IMR-90 (cell line): ENCODE measurements at regions not wholly inside any gene's neighbourhood (a gene's known extent, or its start where the extent isn't known, plus 50 kb on each side); places are given as distances from the start of the nearest gene placed in this dataset.

Source experiments
- ATAC-seq: fragments of 200-7000 bp; cut with Tn5 transposase; 2 replicates; pipeline ENCODE4 v1.9.1; 2020; ENCODE audit warnings: low read depth, mild to moderate bottlenecking, moderate library complexity
- BruUV-seq: library from RNA; stranded (reverse); fragments of 400-500 nt; replicated peaks from 2 replicates; lab custom pipeline; 2021; lab: Mats Ljungman, UMichigan
- CTCF ChIA-PET: fragments of 300-600 bp; formaldehyde crosslinking; extraction: SDS; loops from one replicate; lab custom pipeline; 2021; ENCODE audit warnings: antibody characterized with exemption; lab: Yijun Ruan, JAX
- POLR2A ChIA-PET: fragments of 300-600 bp; sonication (Branson Sonifier 250); formaldehyde crosslinking; loops from one replicate; lab custom pipeline; 2022; ENCODE audit warnings: antibody characterized with exemption; ENCODE audit not compliant: unreplicated experiment; lab: Charles Lee
- DNase-seq: peaks from one replicate; pipeline ENCODE4 v3.0.0; 2013
- H2AFZ ChIP-seq: replicated peaks from 2 replicates; pipeline ENCODE3; 2013; ENCODE audit warnings: low read length, mild to moderate bottlenecking; ENCODE audit not compliant: poor library complexity
- H2AK5ac ChIP-seq: 2 replicates; pipeline ENCODE4 v1.6.1; 2013; ENCODE audit warnings: low read depth, low read length, inconsistent platforms
- H2AK9ac ChIP-seq: replicated peaks from 2 replicates; pipeline ENCODE3; 2013; ENCODE audit warnings: mild to moderate bottlenecking, low read depth, low read length, moderate library complexity; ENCODE audit not compliant: poor library complexity
- H2BK120ac ChIP-seq: 2 replicates; pipeline ENCODE4 v1.6.1; 2013; ENCODE audit warnings: low read depth, low read length, inconsistent platforms
- H2BK15ac ChIP-seq: 3 replicates; pipeline ENCODE4 v1.6.1; 2013; ENCODE audit warnings: low read depth, low read length, inconsistent platforms
- H2BK20ac ChIP-seq: 2 replicates; pipeline ENCODE4 v1.6.1; 2013; ENCODE audit warnings: low read depth, mild to moderate bottlenecking, inconsistent platforms, low read length, moderate library complexity
- H2BK5ac ChIP-seq: 2 replicates; pipeline ENCODE4 v1.6.1; 2013; ENCODE audit warnings: mild to moderate bottlenecking, low read depth, low read length, inconsistent platforms; ENCODE audit not compliant: poor library complexity, severe bottlenecking
- H3K14ac ChIP-seq: replicated peaks from 2 replicates; pipeline ENCODE4 v1.6.1; 2013; ENCODE audit warnings: low read depth, low read length, inconsistent platforms
- H3K18ac ChIP-seq: 2 replicates; pipeline ENCODE4 v1.6.1; 2013; ENCODE audit warnings: low read depth, low read length, control low read depth
- H3K23ac ChIP-seq: 2 replicates; pipeline ENCODE4 v1.6.1; 2013; ENCODE audit warnings: low read depth, low read length, inconsistent platforms
- H3K27ac ChIP-seq: 2 replicates; pipeline ENCODE4 v1.5.1; 2013; ENCODE audit warnings: mild to moderate bottlenecking, control low read depth, low read length; ENCODE audit not compliant: insufficient read depth
- H3K27me3 ChIP-seq: 2 replicates; pipeline ENCODE4 v1.6.1; 2013; ENCODE audit warnings: low read length; ENCODE audit not compliant: control insufficient read depth, insufficient read depth
- H3K36me3 ChIP-seq: 2 replicates; pipeline ENCODE4 v1.6.1; 2013; ENCODE audit warnings: low read length, mixed read lengths; ENCODE audit not compliant: control insufficient read depth, insufficient read depth
- H3K4ac ChIP-seq: 2 replicates; pipeline ENCODE4 v1.6.1; 2013; ENCODE audit warnings: low read depth, low read length, inconsistent platforms
- H3K4me1 ChIP-seq: 2 replicates; pipeline ENCODE4 v1.6.1; 2013; ENCODE audit warnings: low read length, mixed read lengths; ENCODE audit not compliant: control insufficient read depth, insufficient read depth
- H3K4me2 ChIP-seq: 2 replicates; pipeline ENCODE4 v1.6.1; 2013; ENCODE audit warnings: low read depth, mild to moderate bottlenecking, control low read depth, low read length, moderate library complexity
- H3K4me3 ChIP-seq: 2 replicates; pipeline ENCODE4 v1.5.1; 2013; ENCODE audit warnings: low read depth, mild to moderate bottlenecking, control low read depth, low read length, moderate library complexity; ENCODE audit not compliant: insufficient read depth
- H3K56ac ChIP-seq: 2 replicates; pipeline ENCODE4 v1.6.1; 2013; ENCODE audit warnings: low read length, inconsistent platforms; ENCODE audit not compliant: insufficient read depth; ENCODE audit errors: extremely low read depth
- H3K79me1 ChIP-seq, 2 experiments: 2 replicates each; pipeline ENCODE4 v1.6.1; 2013; ENCODE audit warnings: low read length in 2 of 2, inconsistent platforms in 1 of 2, low read depth in 1 of 2
- H3K9ac ChIP-seq: 2 replicates; pipeline ENCODE4 v1.6.1; 2013; ENCODE audit warnings: low read depth, low read length, control low read depth
- H3K9me1 ChIP-seq: 2 replicates; pipeline ENCODE4 v1.6.1; 2013; ENCODE audit warnings: low read length, inconsistent platforms; ENCODE audit not compliant: insufficient read depth
- H3K9me3 ChIP-seq: 2 replicates; pipeline ENCODE4 v1.6.1; 2013; ENCODE audit warnings: low read length; ENCODE audit not compliant: control insufficient read depth, insufficient read depth
- H4K20me1 ChIP-seq: 2 replicates; pipeline ENCODE4 v1.6.1; 2013; ENCODE audit warnings: low read length, inconsistent platforms; ENCODE audit not compliant: insufficient read depth
- H4K5ac ChIP-seq: 2 replicates; pipeline ENCODE4 v1.6.1; 2013; ENCODE audit warnings: mild to moderate bottlenecking, low read depth, low read length, control low read depth
- H4K8ac ChIP-seq, 2 experiments: 2 replicates each; pipeline ENCODE4 v1.6.1; 2013; ENCODE audit warnings: low read depth in 2 of 2, low read length in 2 of 2, control low read depth in 1 of 2, inconsistent platforms in 1 of 2
- H4K91ac ChIP-seq: 2 replicates; pipeline ENCODE4 v1.6.1; 2013; ENCODE audit warnings: low read depth, low read length, inconsistent platforms; ENCODE audit not compliant: insufficient read depth
- POLR2A ChIP-seq: IDR thresholded peaks from 2 replicates; pipeline ENCODE4 v1.6.1; 2012; ENCODE audit warnings: mild to moderate bottlenecking, low read depth, low read length
- RAD21 ChIP-seq: IDR thresholded peaks from 2 replicates; pipeline ENCODE4 v1.6.1; 2012; ENCODE audit warnings: low read length, improper control_type of control experiment
- RCOR1 ChIP-seq: IDR thresholded peaks from 2 replicates; pipeline ENCODE4 v1.6.1; 2012; ENCODE audit warnings: mild to moderate bottlenecking, low read length, improper control_type of control experiment; ENCODE audit not compliant: insufficient replicate concordance
- RFX5 ChIP-seq: IDR thresholded peaks from 2 replicates; pipeline ENCODE4 v1.8.0; 2012; ENCODE audit warnings: low read depth, mild to moderate bottlenecking, low read length, moderate library complexity
- WGBS, 2 experiments: methylation state at CpG; one replicate each; pipeline versions ENCODE4 v1.1.5 to v1.1.7; 2013; ENCODE audit warnings: missing lambda C conversion rate in 2 of 2; ENCODE audit not compliant: insufficient read length in 1 of 2; ENCODE audit errors: extremely low coverage in 2 of 2; 5-methylcytosine and 5-hydroxymethylcytosine counted together
- dilution Hi-C: fragments of 300-500 bp; cut with HindIII; formaldehyde crosslinking; loops from one replicate; pipeline ENCODE4 v1.14.3; 2018; ENCODE audit warnings: low sequenced_read_pairs; ENCODE audit not compliant: unreplicated experiment
- in situ Hi-C: fragments of 300-500 bp; cut with MboI; formaldehyde crosslinking; loops from 3 replicates; pipeline ENCODE4 v1.14.3; 2019; ENCODE audit warnings: low sequenced_read_pairs, inconsistent platforms, mixed read lengths
- intact Hi-C: fragments of 100-400 bp; cut with micrococcal nuclease; formaldehyde crosslinking; loops from 2 replicates; pipeline ENCODE4 v1.10.0; 2022
- TF ChIP-seq, protein P1 (sequence below): fragments of 150-350 bp; IDR thresholded peaks from 2 replicates; pipeline ENCODE4 v1.6.1; 2017; ENCODE audit warnings: mild to moderate bottlenecking, antibody characterized with exemption, low read length, low read depth

DNA sequence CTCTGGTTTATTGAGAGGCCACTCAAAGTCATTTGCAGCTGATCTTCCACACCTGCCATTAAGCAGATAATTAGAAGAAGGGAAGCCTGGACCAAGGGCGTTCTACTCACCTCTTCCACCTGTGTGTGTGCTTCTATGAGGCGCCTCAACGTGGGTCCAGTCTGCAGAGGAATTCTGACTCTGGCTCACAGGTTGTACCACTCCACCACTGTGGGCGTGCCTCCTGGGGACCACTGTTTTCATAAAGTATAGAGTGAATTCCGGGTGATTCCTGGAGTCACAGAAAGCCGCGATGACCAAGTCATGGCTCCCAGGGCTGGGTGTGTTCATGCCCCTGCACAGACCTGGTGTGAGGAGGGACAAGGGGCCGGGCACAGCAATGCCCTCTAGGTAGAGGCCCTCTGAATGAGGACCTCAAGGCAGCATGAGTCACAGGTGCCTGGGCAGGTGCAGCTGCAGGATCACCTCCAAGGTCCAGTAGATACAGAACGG is 408.3 kb upstream of the MGMT start:
- Histone ChIP-seq H3K36me3 (no peaks in the 10 kb centered on the region), H4K20me1 (no peaks in the 10 kb centered on the region), H3K4me1 (no peaks in the 10 kb centered on the region), H3K79me1 (no peaks in the 10 kb centered on the region), H2BK120ac (no peak overlapping the region), H3K9ac (no peak overlapping the region), H2BK20ac (no peak overlapping the region), H2AK5ac (no peak overlapping the region), H3K56ac (no peak overlapping the region), H3K4me2 (no peak overlapping the region), H2AFZ (no peak overlapping the region), H3K14ac (no peak overlapping the region), H3K9me1 (no peaks in the 10 kb centered on the region), H4K5ac (no peak overlapping the region), H4K91ac (no peak overlapping the region), H2BK5ac (no peak overlapping the region), H4K8ac (no peak overlapping the region), H3K18ac (no peak overlapping the region), H3K27me3 (no peaks in the 10 kb centered on the region; the same call in 1 of the 2 replicates), H3K9me3 (peaks cover 4% of the 10 kb centered on the region), H2BK15ac (no peak overlapping the region), H3K4ac (no peak overlapping the region), H3K27ac (no peak overlapping the region), H3K4me3 (no peak overlapping the region), H2AK9ac (no peak overlapping the region), H3K23ac (no peak overlapping the region)
- intact Hi-C loops (no loop called here), in situ Hi-C loops (no loop called here), dilution Hi-C loops (no loop called here)
- POLR2A ChIA-PET, result no interaction called here
- no peak for DNase-seq
- WGBS, 2 experiments, result 55% methylated on average over 4 of the region's 9 CpGs; no CpG with 5 or more reads in 1 of the 2 experiments
- ATAC-seq, result no peak
- CTCF ChIA-PET, result no interaction called here
- TF ChIP-seq, protein P1, sequence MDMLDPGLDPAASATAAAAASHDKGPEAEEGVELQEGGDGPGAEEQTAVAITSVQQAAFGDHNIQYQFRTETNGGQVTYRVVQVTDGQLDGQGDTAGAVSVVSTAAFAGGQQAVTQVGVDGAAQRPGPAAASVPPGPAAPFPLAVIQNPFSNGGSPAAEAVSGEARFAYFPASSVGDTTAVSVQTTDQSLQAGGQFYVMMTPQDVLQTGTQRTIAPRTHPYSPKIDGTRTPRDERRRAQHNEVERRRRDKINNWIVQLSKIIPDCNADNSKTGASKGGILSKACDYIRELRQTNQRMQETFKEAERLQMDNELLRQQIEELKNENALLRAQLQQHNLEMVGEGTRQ, result no peak
- TF ChIP-seq POLR2A (no peak), RAD21 (no peak), RCOR1 (no peak), RFX5 (no peak)
- no TSS peak for BruUV-seq
